ENCODE measurements at regions not wholly inside any gene's neighbourhood (a gene's known extent, or its start where the extent isn't known, plus 50 kb on each side); places are given as distances from the start of the nearest gene placed in this dataset.

DNA sequence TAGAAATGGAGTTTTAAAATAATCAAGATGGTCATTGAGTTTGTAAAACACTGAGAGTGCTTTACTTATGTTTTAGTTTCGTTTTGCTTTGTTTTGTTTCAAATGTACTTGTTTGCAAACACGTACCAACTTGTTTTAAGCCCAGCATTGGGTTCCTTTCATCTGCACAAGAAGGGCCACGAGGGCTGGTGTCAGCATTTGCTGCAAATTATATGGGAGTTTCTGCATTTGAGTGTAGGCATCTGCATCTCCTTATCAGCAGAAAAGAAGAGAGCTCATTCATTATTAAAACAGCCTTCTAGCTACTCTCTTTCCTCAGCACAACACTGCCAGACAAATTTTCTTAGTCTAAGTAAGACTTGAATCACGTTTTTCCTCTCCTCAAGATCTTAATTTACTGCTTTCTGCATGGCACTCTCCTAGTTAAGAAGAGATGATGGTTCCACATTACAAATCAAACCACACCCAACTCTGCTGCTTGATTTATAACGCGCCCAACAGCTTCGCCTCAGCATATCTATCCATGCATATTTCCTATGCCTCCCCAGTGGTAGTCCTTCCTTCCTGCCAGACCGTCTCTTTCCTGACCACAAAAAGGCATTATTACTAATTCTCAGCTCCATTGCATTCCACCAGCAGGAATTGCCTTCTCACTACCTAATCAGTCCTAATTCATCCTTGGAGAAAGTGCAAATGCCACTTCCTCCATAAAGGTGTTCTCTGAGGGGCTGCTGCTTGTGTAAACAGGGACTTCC lies 95.2 kb upstream of the CAST start:
- no peak overlapping the region for H2BK15ac ChIP-seq (ENCODE audit: low read length)
- H3K56ac ChIP-seq (replicated peaks; ENCODE audit: insufficient read length, low read depth, low read length), result no peak overlapping the region
- no peak overlapping the region for H3K23ac ChIP-seq (ENCODE audit: insufficient read length)
- H3K4me1 ChIP-seq (replicated peaks in 1 of 4; ENCODE audit: control insufficient read depth in 3 of 4, insufficient read depth in 4 of 4, low read length in 3 of 4), result no peaks in the 10 kb centered on the region
- no peak overlapping the region for H4K8ac ChIP-seq (ENCODE audit: extremely low read depth, insufficient read depth, low read length)
- H3K14ac ChIP-seq (ENCODE audit: insufficient read length), result no peak overlapping the region
- ChIA-PET POLR2A (ENCODE audit: partially characterized antibody) (no interaction called here), CTCF (ENCODE audit: partially characterized antibody) (interaction anchor here (0.8 to 1.4 kb wide), 3 partner anchors 28 to 29 kb away, joined by 3 to 6 read pairs (median 3); no protein-coding TSS in a partner anchor)
- no peaks in the 10 kb centered on the region for H3K36me3 ChIP-seq (ENCODE audit: control insufficient read depth in 2 of 4, insufficient read depth in 4 of 4, low read length in 3 of 4)
- no peaks in the 10 kb centered on the region for H3K27me3 ChIP-seq (replicated peaks in 1 of 4; ENCODE audit: control insufficient read depth in 3 of 4, extremely low read depth in 1 of 4, insufficient read depth in 3 of 4, low read length in 3 of 4)
- no peak overlapping the region for H2AFZ ChIP-seq (ENCODE audit: low read length)
- no peaks in the 10 kb centered on the region for H3K23me2 ChIP-seq (ENCODE audit: low read depth, low read length)
- H2BK20ac ChIP-seq (ENCODE audit: low read length), result no peak overlapping the region
- no peak overlapping the region for H2AK5ac ChIP-seq (ENCODE audit: low read depth, low read length)
- H3K79me2 ChIP-seq (ENCODE audit: control insufficient read depth in 1 of 2, insufficient read depth in 2 of 2, low read length in 2 of 2), result no peaks in the 10 kb centered on the region
- DNase-seq (ENCODE audit: low read depth in 1 of 2, low spot score in 2 of 2) (no peak), FAIRE-seq (no peak)
- H3K4ac ChIP-seq (replicated peaks; ENCODE audit: insufficient read length, low read depth, low read length), result no peak overlapping the region
- H2BK120ac ChIP-seq (replicated peaks; ENCODE audit: low read depth, low read length), result no peak overlapping the region
- no peaks in the 10 kb centered on the region for H4K20me1 ChIP-seq (replicated peaks in 1 of 2; ENCODE audit: control insufficient read depth in 1 of 2, insufficient read depth in 2 of 2, low read length in 2 of 2)
- no peaks in the 10 kb centered on the region for H3K9me3 ChIP-seq (ENCODE audit: insufficient read depth in 2 of 2, low read depth in 1 of 2, low read length in 1 of 2)
- no peak overlapping the region for H2BK5ac ChIP-seq (ENCODE audit: low read depth, low read length)
- no peak overlapping the region for H3K18ac ChIP-seq (ENCODE audit: extremely low read depth, low read length)
- H3K9ac ChIP-seq (replicated peaks in 1 of 4; ENCODE audit: extremely low read depth in 1 of 4, low read depth in 3 of 4, low read length in 3 of 4), result no peak overlapping the region
- no peak overlapping the region for H2BK12ac ChIP-seq (ENCODE audit: low read depth, low read length)
- no peak overlapping the region for H3K27ac ChIP-seq (ENCODE audit: low read depth, low read length)
- no peak overlapping the region for H4K5ac ChIP-seq (ENCODE audit: insufficient read length, low read depth, low read length)
- H3K79me1 ChIP-seq (ENCODE audit: low read depth, low read length), result no peaks in the 10 kb centered on the region
- H4K91ac ChIP-seq (replicated peaks; ENCODE audit: insufficient read length, low read length), result no peak overlapping the region
- no peak overlapping the region for H3K4me3 ChIP-seq (ENCODE audit: extremely low read depth in 1 of 4, insufficient read depth in 2 of 4, low read depth in 3 of 4, low read length in 4 of 4)
- no peak overlapping the region for H3K4me2 ChIP-seq (ENCODE audit: insufficient read depth in 1 of 2, low read depth in 2 of 2, low read length in 2 of 2)
- WGBS, 2 experiments (ENCODE audit: extremely low coverage in 1 of 2, insufficient coverage in 1 of 2, insufficient read length in 1 of 2, insufficient replicate concordance in 2 of 2, low coverage in 1 of 2, low lambda C conversion rate in 2 of 2, missing lambda C conversion rate in 1 of 2), result 82% methylated on average over 8 of the region's 8 CpGs; no CpG with 5 or more reads in 1 of the 2 experiments
- TF ChIP-seq RAD21 (IDR thresholded peaks at IDR 0.05 in 1 of 2, conservative IDR thresholded peaks at IDR 0.05 in 1 of 2; ENCODE audit: low read depth in 2 of 2, low read length in 2 of 2), result no peak
- no peak for TF ChIP-seq ZNF274 (IDR thresholded peaks at IDR 0.05; ENCODE audit: borderline replicate concordance, extremely low read depth, low read length)
- TF ChIP-seq, protein P1, sequence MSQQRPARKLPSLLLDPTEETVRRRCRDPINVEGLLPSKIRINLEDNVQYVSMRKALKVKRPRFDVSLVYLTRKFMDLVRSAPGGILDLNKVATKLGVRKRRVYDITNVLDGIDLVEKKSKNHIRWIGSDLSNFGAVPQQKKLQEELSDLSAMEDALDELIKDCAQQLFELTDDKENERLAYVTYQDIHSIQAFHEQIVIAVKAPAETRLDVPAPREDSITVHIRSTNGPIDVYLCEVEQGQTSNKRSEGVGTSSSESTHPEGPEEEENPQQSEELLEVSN (IDR thresholded peaks at IDR 0.05), result no peak
- TF ChIP-seq ASH2L (IDR thresholded peaks at IDR 0.05; ENCODE audit: low read length), result no peak
- TF ChIP-seq HDAC2 (IDR thresholded peaks at IDR 0.05; ENCODE audit: borderline replicate concordance in 1 of 2, low read depth in 2 of 2, low read length in 2 of 2), result no peak
- TF ChIP-seq EZH2 (IDR thresholded peaks at IDR 0.05; ENCODE audit: low read depth, low read length, severe bottlenecking), result no peak
- TF ChIP-seq, protein P2, sequence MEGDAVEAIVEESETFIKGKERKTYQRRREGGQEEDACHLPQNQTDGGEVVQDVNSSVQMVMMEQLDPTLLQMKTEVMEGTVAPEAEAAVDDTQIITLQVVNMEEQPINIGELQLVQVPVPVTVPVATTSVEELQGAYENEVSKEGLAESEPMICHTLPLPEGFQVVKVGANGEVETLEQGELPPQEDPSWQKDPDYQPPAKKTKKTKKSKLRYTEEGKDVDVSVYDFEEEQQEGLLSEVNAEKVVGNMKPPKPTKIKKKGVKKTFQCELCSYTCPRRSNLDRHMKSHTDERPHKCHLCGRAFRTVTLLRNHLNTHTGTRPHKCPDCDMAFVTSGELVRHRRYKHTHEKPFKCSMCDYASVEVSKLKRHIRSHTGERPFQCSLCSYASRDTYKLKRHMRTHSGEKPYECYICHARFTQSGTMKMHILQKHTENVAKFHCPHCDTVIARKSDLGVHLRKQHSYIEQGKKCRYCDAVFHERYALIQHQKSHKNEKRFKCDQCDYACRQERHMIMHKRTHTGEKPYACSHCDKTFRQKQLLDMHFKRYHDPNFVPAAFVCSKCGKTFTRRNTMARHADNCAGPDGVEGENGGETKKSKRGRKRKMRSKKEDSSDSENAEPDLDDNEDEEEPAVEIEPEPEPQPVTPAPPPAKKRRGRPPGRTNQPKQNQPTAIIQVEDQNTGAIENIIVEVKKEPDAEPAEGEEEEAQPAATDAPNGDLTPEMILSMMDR (IDR thresholded peaks at IDR 0.05; ENCODE audit: control extremely low read depth in 1 of 3, insufficient read depth in 1 of 3, low read depth in 1 of 3, low read length in 3 of 3), result no peak
- TF ChIP-seq SP4 (IDR thresholded peaks at IDR 0.05; ENCODE audit: low read length), result no peak
- TF ChIP-seq TAF7 (optimal IDR thresholded peaks at IDR 0.05; ENCODE audit: borderline replicate concordance, low read depth, low read length), result no peak

Measured in H1 (cell line).